PFSK-1 (cell line): ENCODE measurements at regions not wholly inside any gene's neighbourhood (a gene's known extent, or its start where the extent isn't known, plus 50 kb on each side); places are given as distances from the start of the nearest gene placed in this dataset.

Experiments
- POLR2AphosphoS5 ChIP-seq: IDR thresholded peaks from 2 replicates; pipeline ENCODE4 v1.6.1; 2012; ENCODE audit warnings: low read depth, mild to moderate bottlenecking, control low read depth, low read length, moderate library complexity
- REST ChIP-seq, 2 experiments: IDR thresholded peaks; 2 replicates each; pipeline versions ENCODE4 v1.6.1 to v1.8.0; 2011 to 2012; ENCODE audit warnings: low read depth in 2 of 2, low read length in 2 of 2, control low read depth in 1 of 2, inconsistent platforms in 1 of 2, mild to moderate bottlenecking in 1 of 2, moderate library complexity in 1 of 2; ENCODE audit not compliant: insufficient read depth in 1 of 2
- TAF1 ChIP-seq: IDR thresholded peaks from 2 replicates; pipeline ENCODE4 v1.6.1; 2012; ENCODE audit warnings: low read length, control low read depth, borderline replicate concordance; ENCODE audit not compliant: insufficient read depth

- TF ChIP-seq TAF1 = no peak
- no peak for TF ChIP-seq POLR2AphosphoS5
- TF ChIP-seq REST (IDR thresholded peaks at IDR 0.05; ENCODE audit: insufficient read depth in 1 of 2, low read depth in 2 of 2, low read length in 2 of 2) = no peak
Measured at GRCh38 chr11:131138731-131139130, 222.5 kb upstream of the SNX19 start.
